Rectal smooth muscle tissue (tissue), 1 donor: ENCODE measurements at regions not wholly inside any gene's neighbourhood (a gene's known extent, or its start where the extent isn't known, plus 50 kb on each side); places are given as distances from the start of the nearest gene placed in this dataset.

Experiments used
- H3K27ac ChIP-seq: one replicate; pipeline ENCODE4 v1.7.0; 2013; ENCODE audit warnings: low read depth, low read length, inconsistent platforms
- H3K27me3 ChIP-seq: one replicate; pipeline ENCODE4 v1.7.0; 2013; ENCODE audit warnings: low read length; ENCODE audit not compliant: control insufficient read depth, insufficient read depth
- H3K36me3 ChIP-seq: one replicate; pipeline ENCODE4 v1.7.0; 2013; ENCODE audit warnings: low read length; ENCODE audit not compliant: control insufficient read depth, insufficient read depth
- H3K4me1 ChIP-seq: one replicate; pipeline ENCODE4 v1.7.0; 2013; ENCODE audit warnings: low read length; ENCODE audit not compliant: control insufficient read depth, insufficient read depth
- H3K4me3 ChIP-seq: one replicate; pipeline ENCODE4 v1.7.0; 2013; ENCODE audit warnings: low read length
- H3K9ac ChIP-seq: one replicate; pipeline ENCODE4 v1.7.0; 2013; ENCODE audit warnings: low read length

DNA sequence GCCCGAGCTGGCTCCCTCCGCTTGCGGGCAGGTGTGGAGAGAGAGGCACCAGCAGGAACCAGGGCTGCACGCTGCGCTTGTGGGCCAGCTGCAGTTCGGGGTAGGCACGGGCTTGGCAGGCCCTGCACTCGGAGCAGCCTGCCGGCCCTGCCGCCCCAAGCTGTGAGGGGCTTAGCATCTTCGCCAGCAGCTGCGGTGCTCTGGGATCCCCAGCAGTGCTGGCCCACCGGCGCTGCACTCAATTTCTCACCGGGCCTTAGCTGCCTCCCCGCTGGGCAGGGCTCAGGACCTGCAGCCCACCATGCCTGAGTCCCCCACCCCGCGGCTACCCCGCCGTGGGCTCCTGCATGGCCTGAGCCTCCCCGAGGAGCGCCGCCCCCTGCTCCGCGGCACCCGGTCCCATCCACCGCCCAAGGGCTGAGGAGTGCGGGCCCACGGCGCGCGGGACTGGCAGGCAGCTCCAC, 434.4 kb upstream of the RGPD4 start:
- no peak overlapping the region for H3K4me3 ChIP-seq
- no peaks in the 10 kb centered on the region for H3K36me3 ChIP-seq
- H3K27me3 ChIP-seq, result no peaks in the 10 kb centered on the region
- no peak overlapping the region for H3K9ac ChIP-seq
- no peaks in the 10 kb centered on the region for H3K4me1 ChIP-seq
- no peak overlapping the region for H3K27ac ChIP-seq

DNA sequence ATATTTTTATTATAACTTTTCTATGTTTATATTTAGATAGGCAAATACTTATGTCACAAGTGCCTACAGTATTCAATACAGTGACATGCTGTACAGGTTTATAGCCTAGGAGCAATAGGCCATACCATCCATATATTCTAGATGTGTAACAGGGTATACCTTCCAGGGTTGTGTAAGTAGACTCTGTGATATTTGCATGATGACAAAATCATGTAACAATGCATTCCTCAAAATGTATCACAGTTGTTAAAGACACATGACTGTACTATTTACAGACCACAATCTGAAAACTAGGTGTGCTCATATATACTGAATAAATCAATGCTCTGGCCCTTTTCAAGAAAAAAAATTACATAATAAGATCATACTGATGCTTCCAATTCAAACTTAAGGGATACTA, 433.2 kb upstream of the RGPD4 start:
- Histone ChIP-seq H3K4me3 (no peak overlapping the region), H3K27ac (no peak overlapping the region), H3K9ac (no peak overlapping the region), H3K4me1 (no peaks in the 10 kb centered on the region), H3K36me3 (no peaks in the 10 kb centered on the region), H3K27me3 (no peaks in the 10 kb centered on the region)

DNA sequence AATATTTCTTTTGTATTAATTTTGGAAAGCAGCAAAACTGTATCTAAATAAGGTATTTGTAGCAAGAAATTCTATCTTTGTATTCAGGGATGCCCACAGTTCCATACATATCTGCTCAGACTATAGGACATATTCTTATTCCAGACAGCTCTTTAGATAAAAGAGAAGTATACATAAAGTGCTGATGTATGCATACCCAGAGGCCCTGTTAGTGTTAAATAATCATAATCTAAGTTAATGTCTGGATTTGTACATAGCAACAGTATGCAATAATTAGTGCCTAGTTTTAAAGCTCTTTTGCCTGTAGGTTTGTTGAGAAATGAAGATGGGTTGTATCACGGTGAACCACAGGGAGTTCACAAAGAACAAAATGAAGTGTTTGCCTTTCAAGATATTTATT, 428.0 kb upstream of the RGPD4 start:
- H3K9ac ChIP-seq, result no peak overlapping the region
- no peaks in the 10 kb centered on the region for H3K4me1 ChIP-seq
- no peaks in the 10 kb centered on the region for H3K27me3 ChIP-seq
- no peaks in the 10 kb centered on the region for H3K36me3 ChIP-seq
- H3K27ac ChIP-seq, result no peak overlapping the region
- H3K4me3 ChIP-seq, result no peak overlapping the region

DNA sequence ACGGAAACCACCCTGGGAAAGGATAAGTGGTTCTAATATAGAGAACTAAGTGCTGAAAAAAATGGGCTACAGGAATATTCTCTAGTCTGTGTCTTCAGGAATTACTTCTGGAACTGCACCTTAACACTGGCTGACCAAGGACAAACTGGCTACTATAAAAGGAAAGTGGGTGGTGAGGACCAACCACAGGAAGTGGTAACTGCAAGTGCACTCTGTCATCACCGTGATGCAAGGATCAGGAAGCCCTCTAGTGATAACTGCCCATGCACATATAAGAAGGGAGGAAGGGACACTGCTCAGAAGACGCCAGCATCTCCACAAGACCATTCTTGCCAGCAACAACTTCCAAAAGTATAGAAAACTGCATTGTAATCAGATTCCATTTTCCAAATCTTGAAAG, 424.4 kb upstream of the RGPD4 start:
- no peaks in the 10 kb centered on the region for H3K4me1 ChIP-seq
- no peak overlapping the region for H3K4me3 ChIP-seq
- H3K9ac ChIP-seq, result no peak overlapping the region
- no peaks in the 10 kb centered on the region for H3K36me3 ChIP-seq
- H3K27ac ChIP-seq, result no peak overlapping the region
- no peaks in the 10 kb centered on the region for H3K27me3 ChIP-seq

DNA sequence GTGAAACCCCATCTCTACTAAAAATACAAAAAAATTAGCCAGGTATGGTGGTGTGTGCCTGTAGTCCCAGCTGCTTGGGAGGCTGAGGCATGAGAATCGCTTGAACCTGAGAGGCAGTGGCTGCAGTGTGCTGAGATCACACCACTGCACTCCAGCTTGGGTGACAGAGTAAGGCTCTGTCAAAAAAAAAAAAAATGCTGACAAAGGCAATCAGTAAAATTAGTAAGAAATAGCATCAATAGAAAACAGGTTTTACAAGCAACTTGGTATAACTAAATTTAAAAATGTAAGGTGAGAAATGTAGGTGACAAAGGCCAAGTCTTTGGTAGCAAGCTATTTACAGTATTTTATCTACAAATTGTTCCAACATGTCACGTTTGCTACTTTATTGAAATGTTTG, 421.4 kb upstream of the RGPD4 start:
- Histone ChIP-seq H3K4me1 (no peaks in the 10 kb centered on the region), H3K9ac (no peak overlapping the region), H3K4me3 (no peak overlapping the region), H3K36me3 (no peaks in the 10 kb centered on the region), H3K27ac (no peak overlapping the region), H3K27me3 (no peaks in the 10 kb centered on the region)

DNA sequence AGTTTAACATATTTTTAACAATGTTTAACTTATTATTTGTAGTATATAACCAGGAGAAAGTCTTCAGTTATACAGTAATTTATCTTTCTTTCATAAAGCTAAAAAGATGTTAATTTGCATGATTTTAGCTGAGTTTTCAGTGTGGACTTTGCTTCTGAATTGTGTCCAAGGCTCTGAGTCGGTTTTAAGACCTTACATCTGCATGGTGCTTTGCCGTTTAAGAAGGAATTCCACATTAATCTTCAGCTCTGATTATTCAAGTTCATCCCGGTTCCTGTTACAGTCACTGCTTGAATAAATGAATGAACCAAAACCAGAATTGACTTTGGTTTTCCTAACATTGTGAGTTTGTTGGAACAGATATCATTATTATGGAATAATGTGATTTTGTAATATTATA, 419.7 kb upstream of the RGPD4 start:
- H3K9ac ChIP-seq, result no peak overlapping the region
- H3K4me3 ChIP-seq, result no peak overlapping the region
- H3K36me3 ChIP-seq, result no peaks in the 10 kb centered on the region
- H3K27me3 ChIP-seq, result no peaks in the 10 kb centered on the region
- no peak overlapping the region for H3K27ac ChIP-seq
- H3K4me1 ChIP-seq, result no peaks in the 10 kb centered on the region

DNA sequence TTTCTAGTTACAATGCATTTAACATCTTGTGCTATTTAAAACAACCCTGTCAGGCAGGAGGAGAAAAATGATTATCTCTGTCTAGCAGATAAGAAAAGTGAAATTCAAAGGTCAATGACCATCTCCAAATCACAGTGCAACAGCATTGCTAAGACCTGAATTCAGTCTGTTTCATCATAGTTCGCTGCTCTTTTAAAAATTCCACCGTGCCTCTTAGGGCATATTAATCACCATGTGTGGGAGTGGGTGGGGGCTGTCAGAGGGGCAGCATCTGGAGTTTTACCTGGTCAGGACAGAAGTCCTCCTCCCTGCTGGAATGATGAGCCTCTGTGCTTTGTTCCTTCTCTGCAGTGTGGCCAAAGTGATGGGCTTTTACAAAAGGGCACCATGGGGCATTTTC, 418.7 kb upstream of the RGPD4 start:
- H3K9ac ChIP-seq, result no peak overlapping the region
- no peaks in the 10 kb centered on the region for H3K36me3 ChIP-seq
- no peak overlapping the region for H3K27ac ChIP-seq
- no peaks in the 10 kb centered on the region for H3K4me1 ChIP-seq
- H3K4me3 ChIP-seq, result no peak overlapping the region
- H3K27me3 ChIP-seq, result no peaks in the 10 kb centered on the region

DNA sequence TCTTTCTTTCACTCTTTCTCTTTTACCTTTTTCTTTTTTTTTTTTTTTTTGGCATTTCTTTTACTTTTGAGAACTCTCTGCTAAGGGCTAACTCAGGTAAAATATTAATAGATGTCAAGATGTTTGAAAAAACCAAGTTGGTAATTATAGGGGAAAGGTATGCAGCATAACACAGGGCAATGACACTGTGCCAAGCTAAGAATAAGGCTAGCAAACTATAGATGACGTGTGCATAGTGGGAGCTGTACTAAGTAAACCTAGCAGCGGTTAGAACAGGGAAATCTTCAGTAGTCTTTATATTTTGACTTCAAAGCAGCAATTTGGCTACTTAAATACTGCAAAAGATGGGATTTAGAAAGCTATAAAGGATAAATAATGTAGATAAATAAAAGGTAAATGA, 415.4 kb upstream of the RGPD4 start:
- Histone ChIP-seq H3K4me3 (no peak overlapping the region), H3K9ac (no peak overlapping the region), H3K36me3 (no peaks in the 10 kb centered on the region), H3K4me1 (no peaks in the 10 kb centered on the region), H3K27ac (no peak overlapping the region), H3K27me3 (no peaks in the 10 kb centered on the region)

DNA sequence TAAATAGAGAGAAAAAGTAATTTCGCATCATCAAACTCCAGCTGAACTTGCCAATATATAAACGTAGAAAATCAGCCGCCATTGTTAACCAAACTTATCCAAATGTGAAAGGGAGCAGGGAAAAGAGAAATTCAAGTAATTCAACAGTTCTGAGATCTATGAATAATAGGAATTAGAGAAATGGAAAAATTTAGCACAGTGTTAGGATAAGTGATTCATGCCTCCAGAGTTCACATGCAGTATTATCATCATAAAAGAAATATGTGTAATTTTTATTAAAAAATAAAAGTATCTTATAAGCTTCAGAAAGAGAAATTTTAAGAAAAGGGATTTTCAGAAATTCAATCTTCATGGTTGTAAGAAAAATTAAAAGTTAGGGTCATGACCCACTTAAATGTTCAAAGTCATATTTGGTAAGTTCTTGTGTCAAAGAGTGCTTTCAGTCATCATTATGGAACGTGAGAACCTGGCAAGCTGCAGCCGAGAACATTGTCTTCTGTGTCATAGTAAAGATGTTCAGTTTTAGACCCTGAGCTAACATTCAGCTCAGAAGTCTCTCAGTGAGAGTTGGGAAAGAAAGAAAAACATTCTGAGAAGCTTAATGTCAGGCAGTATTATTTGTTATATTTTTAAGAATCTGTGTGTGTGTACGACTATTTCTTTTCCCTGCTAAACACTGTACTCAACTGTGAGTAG, 414.3 kb upstream of the RGPD4 start:
- Histone ChIP-seq H3K4me3 (no peak overlapping the region), H3K27ac (no peak overlapping the region), H3K27me3 (no peaks in the 10 kb centered on the region), H3K9ac (no peak overlapping the region), H3K36me3 (no peaks in the 10 kb centered on the region), H3K4me1 (no peaks in the 10 kb centered on the region)

DNA sequence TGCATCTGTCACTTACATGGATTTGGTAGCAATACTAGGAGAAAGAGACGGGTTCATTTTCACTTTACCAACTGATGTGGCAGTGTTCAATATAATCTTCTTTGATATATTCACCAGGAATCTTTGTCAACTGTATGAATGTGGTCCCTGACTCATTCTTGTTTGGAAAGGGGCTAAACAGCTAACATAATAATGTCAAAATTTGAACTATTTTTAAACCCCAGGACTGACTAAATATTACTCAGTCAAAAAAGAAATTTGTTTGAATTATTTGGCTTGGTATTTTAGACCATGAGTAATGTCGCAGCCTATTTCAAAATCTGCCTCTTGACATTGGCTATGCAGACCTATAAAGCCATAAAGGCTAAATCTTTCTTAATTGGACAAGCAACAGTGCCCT, 413.7 kb upstream of the RGPD4 start:
- no peak overlapping the region for H3K4me3 ChIP-seq
- no peaks in the 10 kb centered on the region for H3K36me3 ChIP-seq
- no peak overlapping the region for H3K27ac ChIP-seq
- no peaks in the 10 kb centered on the region for H3K27me3 ChIP-seq
- H3K9ac ChIP-seq, result no peak overlapping the region
- no peaks in the 10 kb centered on the region for H3K4me1 ChIP-seq

DNA sequence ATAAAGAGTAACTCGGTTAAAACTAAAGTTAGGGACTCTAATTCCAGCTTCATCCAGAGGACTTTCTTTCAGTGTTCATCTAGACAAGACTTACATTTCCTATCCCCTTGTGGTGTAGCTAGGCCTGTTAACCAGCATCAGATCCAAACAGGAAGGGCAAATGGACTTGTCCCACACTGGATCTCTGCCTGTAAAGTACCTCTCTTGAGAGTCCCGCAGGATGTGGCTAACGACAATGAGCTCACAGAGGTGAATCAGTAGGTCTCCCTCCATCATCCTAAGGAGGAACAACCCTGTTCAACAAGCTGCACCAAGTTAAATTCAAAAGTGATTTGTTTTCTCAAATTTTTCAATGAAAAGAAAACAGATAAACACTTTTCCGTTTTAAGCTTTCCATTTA, 412.3 kb upstream of the RGPD4 start:
- H3K27ac ChIP-seq, result no peak overlapping the region
- no peaks in the 10 kb centered on the region for H3K36me3 ChIP-seq
- no peak overlapping the region for H3K4me3 ChIP-seq

DNA sequence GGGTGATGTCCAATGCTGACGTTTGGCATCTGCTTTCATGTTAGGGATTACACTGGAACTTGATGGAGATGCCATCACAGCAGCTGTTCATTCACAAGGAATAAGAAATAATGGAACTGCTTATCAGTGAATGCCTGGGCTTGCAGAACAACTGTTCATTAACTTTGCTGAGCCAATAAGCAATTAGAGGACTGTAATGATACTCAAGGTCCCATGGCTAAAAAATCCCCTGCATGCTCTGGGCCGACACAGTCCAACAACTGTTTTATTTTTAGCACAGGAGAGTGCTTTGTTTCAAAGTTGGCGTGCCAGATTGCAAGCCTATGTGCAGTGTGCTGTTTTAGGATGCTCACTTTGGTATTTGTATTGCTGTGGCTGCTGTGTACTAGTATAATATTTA, 408.0 kb upstream of the RGPD4 start:
- no peak overlapping the region for H3K27ac ChIP-seq
- H3K4me3 ChIP-seq, result no peak overlapping the region
- no peaks in the 10 kb centered on the region for H3K27me3 ChIP-seq
- H3K9ac ChIP-seq, result no peak overlapping the region
- no peaks in the 10 kb centered on the region for H3K36me3 ChIP-seq
- H3K4me1 ChIP-seq, result no peaks in the 10 kb centered on the region

More for the DNA sequence above, 412.3 kb upstream of the RGPD4 start:
- no peaks in the 10 kb centered on the region for H3K27me3 ChIP-seq
- no peaks in the 10 kb centered on the region for H3K4me1 ChIP-seq
- H3K9ac ChIP-seq, result no peak overlapping the region

DNA sequence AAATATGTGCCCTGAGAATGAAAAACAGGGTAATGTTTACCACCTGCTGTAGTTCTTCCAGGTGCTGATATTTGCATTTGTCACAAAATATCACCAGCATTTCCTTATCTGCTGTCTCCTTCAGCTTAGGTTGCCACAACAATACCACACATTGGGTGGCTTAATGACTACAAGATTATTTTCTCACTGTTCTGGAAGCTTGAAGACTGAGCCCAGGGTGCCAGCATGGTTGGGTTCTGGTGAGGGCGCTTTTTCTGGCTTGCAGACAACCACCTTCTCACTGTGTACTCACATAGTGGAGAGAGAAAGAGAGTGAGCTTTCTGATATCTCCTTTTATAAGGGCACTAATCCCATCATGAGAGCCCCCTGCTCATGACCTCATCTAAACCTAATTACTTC, 407.5 kb upstream of the RGPD4 start:
- Histone ChIP-seq H3K27ac (no peak overlapping the region), H3K9ac (no peak overlapping the region), H3K4me3 (no peak overlapping the region), H3K27me3 (no peaks in the 10 kb centered on the region), H3K36me3 (no peaks in the 10 kb centered on the region), H3K4me1 (no peaks in the 10 kb centered on the region)
